ENCODE measurements at regions not wholly inside any gene's neighbourhood (a gene's known extent, or its start where the extent isn't known, plus 50 kb on each side); places are given as distances from the start of the nearest gene placed in this dataset.
A peak's percentile ranks its signal among the peaks of the same experiment; 100 is the strongest.

GRCh38 chr20:2203436-2203835, 92.4 kb upstream of the TGM3 start:
- Mint-ChIP-seq H3K27me3 (peaks cover 2% of the 10 kb centered on the region), H3K9me3 (no peaks in the 10 kb centered on the region), H3K36me3 (no peaks in the 10 kb centered on the region), H3K27ac (no peak overlapping the region), H3K4me1 (ENCODE audit: low read depth) (peaks cover 5% of the 10 kb centered on the region), H3K4me3 (no peak overlapping the region)
- DNase-seq, result no peak
- CTCF ChIA-PET, result no interaction called here
- POLR2A ChIA-PET, result no interaction called here
- intact Hi-C loops (cut with micrococcal nuclease), result no loop called here

GRCh38 chr20:2204021-2204420, 91.8 kb upstream of the TGM3 start:
- intact Hi-C loops (cut with micrococcal nuclease), result no loop called here
- Mint-ChIP-seq H3K4me1 (ENCODE audit: low read depth) (peaks cover 7% of the 10 kb centered on the region), H3K36me3 (no peaks in the 10 kb centered on the region), H3K27me3 (no peaks in the 10 kb centered on the region), H3K27ac (no peak overlapping the region), H3K4me3 (no peak overlapping the region), H3K9me3 (no peaks in the 10 kb centered on the region)
- no peak for DNase-seq
- ChIA-PET POLR2A (no interaction called here), CTCF (no interaction called here)

DNA sequence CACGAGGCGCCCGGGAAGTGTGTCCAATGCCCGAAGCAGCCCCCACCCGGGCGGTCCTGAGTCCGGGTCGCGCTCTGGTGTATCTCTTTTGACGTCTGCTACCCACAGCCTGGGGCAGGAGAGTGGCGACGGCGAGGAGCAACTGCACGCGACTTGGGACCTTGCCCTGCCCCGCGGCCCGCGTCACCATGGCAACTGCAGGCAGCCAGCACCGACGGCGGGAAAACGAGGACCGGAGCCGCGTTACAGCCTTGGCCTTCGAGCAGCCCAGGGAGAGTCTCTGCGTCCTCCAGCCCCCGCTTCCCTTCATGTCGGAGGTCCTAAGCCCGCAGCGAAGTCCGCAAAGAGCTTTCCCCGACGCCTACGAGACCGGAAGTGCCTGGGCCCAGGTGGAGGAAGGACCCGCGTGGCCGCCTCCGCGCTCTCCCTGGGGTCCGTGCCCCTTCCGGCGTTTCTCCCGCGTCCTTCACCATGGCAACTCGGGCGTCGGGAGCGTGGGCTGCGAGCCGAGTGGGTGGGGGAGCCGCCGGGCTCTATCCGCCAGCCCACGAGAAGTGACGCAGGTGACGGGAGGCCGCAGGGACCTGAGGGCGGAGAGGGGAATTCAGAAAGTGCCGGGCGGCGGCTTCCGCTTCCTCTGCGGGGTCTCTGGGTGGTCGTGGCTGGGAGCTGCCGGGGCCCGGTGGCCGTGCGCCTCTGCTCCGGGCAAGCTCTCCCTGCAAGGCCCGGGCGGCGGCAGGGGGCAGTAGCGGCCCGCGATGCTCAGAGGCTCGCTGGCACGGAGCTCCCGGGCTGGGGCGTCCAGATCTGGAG, 88.6 kb upstream of the TGM3 start:
- H3K4me1 Mint-ChIP-seq (ENCODE audit: low read depth), result peaks cover 7% of the 10 kb centered on the region

GRCh38 chr20:2207770-2208097, 88.1 kb upstream of the TGM3 start:
- POLR2A ChIA-PET, result interaction anchor here (1.4 kb wide), 1 partner anchor 10 kb away, joined by 4 read pairs; no protein-coding TSS in a partner anchor
- H3K36me3 Mint-ChIP-seq, result no peaks in the 10 kb centered on the region
- H3K4me1 Mint-ChIP-seq (ENCODE audit: low read depth), result peaks cover 7% of the 10 kb centered on the region
- H3K4me3 Mint-ChIP-seq, result peak overlapping the region; percentile 74
- CTCF ChIA-PET, result interaction anchor here (0.6 to 5.5 kb wide), 34 partner anchors 10 to 439 kb away, joined by 3 to 43 read pairs (median 4); partner anchors contain the start of gene STK35
- H3K27me3 Mint-ChIP-seq, result peaks cover 9% of the 10 kb centered on the region
- intact Hi-C loops (cut with micrococcal nuclease), result loop anchor here (2.0 to 5.0 kb wide), 2 partner anchors 139 to 245 kb away; no protein-coding TSS in a partner anchor
- no peak for DNase-seq
- H3K27ac Mint-ChIP-seq, result no peak overlapping the region
- no peaks in the 10 kb centered on the region for H3K9me3 Mint-ChIP-seq

More for the DNA sequence above, 88.6 kb upstream of the TGM3 start:
- Mint-ChIP-seq H3K27me3 (peaks cover 7% of the 10 kb centered on the region), H3K4me3 (peak overlapping the region; percentile 74), H3K27ac (no peak overlapping the region), H3K36me3 (no peaks in the 10 kb centered on the region), H3K9me3 (no peaks in the 10 kb centered on the region)
- intact Hi-C loops (cut with micrococcal nuclease), result loop anchor here (2.0 to 5.0 kb wide), 2 partner anchors 140 to 245 kb away; no protein-coding TSS in a partner anchor
- peak; percentile 77 for DNase-seq
- POLR2A ChIA-PET, result interaction anchor here (1.4 kb wide), 1 partner anchor 11 kb away, joined by 4 read pairs; no protein-coding TSS in a partner anchor
- CTCF ChIA-PET, result interaction anchor here (0.6 to 5.5 kb wide), 34 partner anchors 9 to 440 kb away, joined by 3 to 43 read pairs (median 4); partner anchors contain the start of gene STK35

- H3K4me1 Mint-ChIP-seq (ENCODE audit: low read depth), result peaks cover 7% of the 10 kb centered on the region
- CTCF ChIA-PET, result interaction anchor here (0.6 to 5.5 kb wide), 11 partner anchors 10 to 438 kb away, joined by 3 to 43 read pairs (median 5); no protein-coding TSS in a partner anchor
- POLR2A ChIA-PET, result interaction anchor here (1.2 kb wide), 1 partner anchor 9 kb away, joined by 4 read pairs; no protein-coding TSS in a partner anchor
- DNase-seq, result no peak
- no peaks in the 10 kb centered on the region for H3K9me3 Mint-ChIP-seq
- intact Hi-C loops (cut with micrococcal nuclease), result loop anchor here (5.0 kb wide), 1 partner anchor 243 kb away; no protein-coding TSS in a partner anchor
- no peak overlapping the region for H3K4me3 Mint-ChIP-seq
- H3K27me3 Mint-ChIP-seq, result peaks cover 14% of the 10 kb centered on the region
- H3K36me3 Mint-ChIP-seq, result no peaks in the 10 kb centered on the region
- H3K27ac Mint-ChIP-seq, result no peak overlapping the region
These were observed 86.9 kb upstream of the TGM3 start for GRCh38 chr20:2208897-2209296.

- Mint-ChIP-seq H3K36me3 (no peaks in the 10 kb centered on the region), H3K27me3 (peaks cover 17% of the 10 kb centered on the region), H3K4me1 (ENCODE audit: low read depth) (peaks cover 7% of the 10 kb centered on the region), H3K9me3 (no peaks in the 10 kb centered on the region), H3K4me3 (no peak overlapping the region), H3K27ac (no peak overlapping the region)
- ChIA-PET CTCF (interaction anchor here (0.6 to 5.5 kb wide), 2 partner anchors 210 to 242 kb away, joined by 5 to 43 read pairs; no protein-coding TSS in a partner anchor), POLR2A (no interaction called here)
- peak; percentile 26 for DNase-seq
- intact Hi-C loops (cut with micrococcal nuclease), result no loop called here
These were observed 84.9 kb upstream of the TGM3 start for GRCh38 chr20:2210646-2211552.

DNA sequence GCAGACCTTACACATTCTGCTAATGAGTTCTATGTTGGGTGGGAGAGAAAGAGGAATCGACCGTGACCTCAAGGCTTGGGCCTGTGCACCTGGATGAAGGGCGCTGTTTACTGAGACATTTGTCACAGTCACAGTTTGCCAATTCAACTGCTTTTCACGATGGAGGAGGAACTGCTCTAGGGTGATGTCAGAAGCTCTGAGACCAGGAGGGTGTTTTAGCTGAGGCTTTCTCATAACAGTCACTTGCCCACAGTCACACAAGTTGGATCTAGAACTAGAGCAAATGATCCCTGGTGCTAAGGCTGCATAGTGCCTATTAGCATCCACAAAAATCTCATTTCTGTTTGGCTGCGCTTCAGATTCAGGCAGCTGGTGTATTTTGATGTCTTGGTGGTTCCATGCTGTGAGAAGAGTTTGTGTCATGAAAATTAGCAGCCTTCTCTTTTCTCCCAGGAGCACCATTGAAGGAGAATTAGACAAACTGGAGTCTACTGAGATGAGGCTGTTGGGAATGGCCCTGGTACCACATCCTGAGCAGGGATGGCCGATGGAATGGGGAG, 83.3 kb upstream of the TGM3 start:
- no peak overlapping the region for H3K27ac Mint-ChIP-seq
- peaks cover 9% of the 10 kb centered on the region for H3K4me1 Mint-ChIP-seq (ENCODE audit: low read depth)
- H3K4me3 Mint-ChIP-seq, result no peak overlapping the region
- no peaks in the 10 kb centered on the region for H3K36me3 Mint-ChIP-seq
- DNase-seq, result no peak
- H3K27me3 Mint-ChIP-seq, result peaks cover 17% of the 10 kb centered on the region
- intact Hi-C loops (cut with micrococcal nuclease), result no loop called here
- ChIA-PET CTCF (interaction anchor here (5.5 kb wide), 1 partner anchor 240 kb away, joined by 43 read pairs; no protein-coding TSS in a partner anchor), POLR2A (interaction anchor here (1.0 kb wide), 1 partner anchor 24 kb away, joined by 3 read pairs; no protein-coding TSS in a partner anchor)
- no peaks in the 10 kb centered on the region for H3K9me3 Mint-ChIP-seq

DNA sequence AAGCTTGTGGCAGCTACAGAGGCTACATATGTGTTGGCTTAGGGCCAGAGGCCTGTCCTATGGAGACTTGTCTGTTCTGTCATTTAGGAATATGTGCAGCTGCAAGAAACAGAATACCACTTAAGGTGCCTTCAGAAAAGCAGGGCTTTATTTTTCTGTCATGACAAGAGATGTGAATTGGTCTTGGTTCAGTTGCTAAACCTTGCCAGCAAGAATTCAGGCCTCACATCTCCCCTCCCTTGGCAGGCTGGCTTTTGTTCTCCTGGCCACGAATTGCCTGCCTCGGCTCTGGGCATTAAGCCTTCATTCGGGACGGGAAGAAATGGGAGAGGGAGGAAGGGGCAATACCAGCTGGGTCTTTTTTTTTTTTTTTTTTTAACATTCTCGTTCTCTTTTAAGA, 82.4 kb upstream of the TGM3 start:
- Mint-ChIP-seq H3K4me1 (ENCODE audit: low read depth) (peaks cover 11% of the 10 kb centered on the region), H3K9me3 (no peaks in the 10 kb centered on the region), H3K27ac (no peak overlapping the region), H3K36me3 (no peaks in the 10 kb centered on the region), H3K4me3 (no peak overlapping the region), H3K27me3 (peaks cover 17% of the 10 kb centered on the region)
- no peak for DNase-seq
- CTCF ChIA-PET, result no interaction called here
- intact Hi-C loops (cut with micrococcal nuclease), result no loop called here
- POLR2A ChIA-PET, result no interaction called here

GRCh38 chr20:2217857-2218539, 77.8 kb upstream of the TGM3 start:
- peak; percentile 64 for DNase-seq
- CTCF ChIA-PET, result interaction anchor here (0.6 to 3.4 kb wide), 3 partner anchors 10 to 252 kb away, joined by 3 to 20 read pairs (median 3); no protein-coding TSS in a partner anchor
- Mint-ChIP-seq H3K36me3 (peaks cover 3% of the 10 kb centered on the region), H3K27ac (peak overlapping the region; percentile 6), H3K4me1 (ENCODE audit: low read depth) (peaks cover 13% of the 10 kb centered on the region), H3K27me3 (peaks cover 5% of the 10 kb centered on the region), H3K9me3 (peaks cover 12% of the 10 kb centered on the region), H3K4me3 (no peak overlapping the region)
- intact Hi-C loops (cut with micrococcal nuclease), result no loop called here
- POLR2A ChIA-PET, result interaction anchor here (0.8 to 0.9 kb wide), 2 partner anchors 9 to 11 kb away, joined by 4 read pairs; no protein-coding TSS in a partner anchor

DNA sequence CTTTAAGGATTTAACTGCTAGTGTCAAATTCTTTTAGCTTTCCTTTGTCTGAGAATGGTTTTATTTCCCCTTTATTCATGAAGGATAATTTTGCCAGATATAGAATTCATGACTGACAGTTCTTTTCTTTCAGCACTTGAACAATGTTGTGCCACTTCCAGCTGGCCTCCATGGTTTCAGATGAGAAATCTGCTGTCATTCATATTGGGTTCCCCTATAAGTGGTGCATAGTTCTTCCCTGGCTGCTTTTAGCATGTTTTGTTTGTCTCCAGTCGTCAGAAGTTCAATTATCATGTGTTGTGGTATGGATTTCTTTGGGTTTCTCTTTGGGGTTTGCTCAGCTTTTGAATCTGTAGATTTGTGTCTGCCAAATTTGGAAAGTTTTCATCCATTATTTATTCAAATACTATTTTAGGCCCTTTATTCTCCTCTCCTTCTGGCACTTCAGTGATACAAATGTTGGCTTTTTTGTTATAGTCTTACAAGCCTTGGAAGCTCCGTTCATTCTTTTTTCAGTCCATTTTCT, 76.3 kb upstream of the TGM3 start:
- intact Hi-C loops (cut with micrococcal nuclease), result no loop called here
- DNase-seq, result no peak
- Mint-ChIP-seq H3K4me3 (no peak overlapping the region), H3K9me3 (peaks cover 12% of the 10 kb centered on the region), H3K36me3 (peaks cover 3% of the 10 kb centered on the region), H3K27ac (no peak overlapping the region), H3K4me1 (ENCODE audit: low read depth) (peaks cover 13% of the 10 kb centered on the region), H3K27me3 (peaks cover 6% of the 10 kb centered on the region)
- ChIA-PET CTCF (interaction anchor here (3.4 kb wide), 1 partner anchor 11 kb away, joined by 20 read pairs; no protein-coding TSS in a partner anchor), POLR2A (no interaction called here)

DNA sequence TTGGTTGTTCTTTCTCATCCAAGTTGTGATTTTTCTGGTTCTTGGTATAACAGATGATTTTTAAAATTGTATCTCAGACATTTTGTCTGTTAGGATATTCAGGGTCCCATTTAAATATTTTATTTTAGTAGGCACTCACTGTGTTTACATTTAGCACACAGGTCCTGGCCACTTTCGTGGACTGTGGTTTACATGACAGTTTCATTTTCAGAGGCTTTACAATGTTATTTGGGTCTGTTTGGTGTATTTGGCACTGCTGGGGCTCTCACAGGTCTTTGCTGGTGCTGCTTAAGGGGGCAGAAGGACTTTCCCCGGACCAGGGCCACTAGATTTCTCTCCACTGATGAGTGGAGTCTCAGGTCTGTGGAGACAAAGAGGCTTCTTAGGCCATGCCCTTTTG, 75.5 kb upstream of the TGM3 start:
- Mint-ChIP-seq H3K4me1 (ENCODE audit: low read depth) (peaks cover 13% of the 10 kb centered on the region), H3K36me3 (peaks cover 3% of the 10 kb centered on the region), H3K27ac (no peak overlapping the region), H3K4me3 (no peak overlapping the region), H3K9me3 (peaks cover 12% of the 10 kb centered on the region), H3K27me3 (peaks cover 3% of the 10 kb centered on the region)
- intact Hi-C loops (cut with micrococcal nuclease), result no loop called here
- no peak for DNase-seq
- POLR2A ChIA-PET, result no interaction called here
- CTCF ChIA-PET, result interaction anchor here (3.4 kb wide), 1 partner anchor 12 kb away, joined by 20 read pairs; no protein-coding TSS in a partner anchor
